ENCODE measurements at regions not wholly inside any gene's neighbourhood (a gene's known extent, or its start where the extent isn't known, plus 50 kb on each side); places are given as distances from the start of the nearest gene placed in this dataset.

- no peak for TF ChIP-seq USF2 (CRISPR knock-in tag; IDR thresholded peaks at IDR 0.05)
- TF ChIP-seq MXD4 (CRISPR knock-in tag; IDR thresholded peaks at IDR 0.05; ENCODE audit: borderline replicate concordance) = no peak
- TF ChIP-seq PRDM15 (CRISPR knock-in tag; IDR thresholded peaks at IDR 0.05) = no peak
- TF ChIP-seq GRHL2 (CRISPR knock-in tag; IDR thresholded peaks at IDR 0.05; ENCODE audit: insufficient replicate concordance, severe bottlenecking) = no peak
- TF ChIP-seq NFYB (CRISPR knock-in tag; conservative IDR thresholded peaks at IDR 0.05; ENCODE audit: low read depth) = no peak
- TF ChIP-seq NR1H2 (CRISPR knock-in tag; IDR thresholded peaks at IDR 0.05) = no peak
- no peak for TF ChIP-seq TCF7 (CRISPR knock-in tag; IDR thresholded peaks at IDR 0.05; ENCODE audit: low read depth)
Observed at GRCh38 chr4:185966997-185967775, 101.8 kb upstream of the TLR3 start (continued).

- H3K4me3 Mint-ChIP-seq = no peak overlapping the region
- H3K36me3 Mint-ChIP-seq = peaks cover 12% of the 10 kb centered on the region
- CTCF ChIA-PET = interaction anchor here (0.6 kb wide), 1 partner anchor 565 kb away, joined by 3 read pairs; no protein-coding TSS in a partner anchor
Observed at GRCh38 chr4:185969657-185970056, 99.3 kb upstream of the TLR3 start.

More at GRCh38 chr4:185969657-185970056, 99.3 kb upstream of the TLR3 start:
- no peak for DNase-seq (ENCODE audit: low spot score)
- Mint-ChIP-seq H3K27me3 (ENCODE audit: low read depth) (no peaks in the 10 kb centered on the region), H3K27ac (no peak overlapping the region), H3K9me3 (peaks cover 12% of the 10 kb centered on the region), H3K4me1 (peaks cover 7% of the 10 kb centered on the region)
- ATAC-seq = no peak
- no peak for TF ChIP-seq FOXJ3 (CRISPR knock-in tag; IDR thresholded peaks at IDR 0.05; ENCODE audit: borderline replicate concordance)
- TF ChIP-seq TP53 (CRISPR knock-in tag; IDR thresholded peaks at IDR 0.05) = no peak
- no peak for TF ChIP-seq ZNF232 (CRISPR knock-in tag; IDR thresholded peaks at IDR 0.05)
- TF ChIP-seq ZNF512 (CRISPR knock-in tag; IDR thresholded peaks at IDR 0.05; ENCODE audit: borderline replicate concordance) = no peak
- no peak for TF ChIP-seq GABPB1 (CRISPR knock-in tag; IDR thresholded peaks at IDR 0.05)
- TF ChIP-seq ATF3 (CRISPR knock-in tag; conservative IDR thresholded peaks at IDR 0.05) = no peak
- no peak for TF ChIP-seq FOXK1 (CRISPR knock-in tag; IDR thresholded peaks at IDR 0.05)
- TF ChIP-seq PREB (CRISPR knock-in tag; IDR thresholded peaks at IDR 0.05; ENCODE audit: borderline replicate concordance) = no peak
- TF ChIP-seq ELF4 (CRISPR knock-in tag; IDR thresholded peaks at IDR 0.05; ENCODE audit: low read depth) = no peak
- TF ChIP-seq NFYB (CRISPR knock-in tag; conservative IDR thresholded peaks at IDR 0.05; ENCODE audit: low read depth) = no peak
- POLR2A ChIA-PET = no interaction called here
